CD1c-positive myeloid dendritic cell (primary cell): ENCODE measurements at regions not wholly inside any gene's neighbourhood (a gene's known extent, or its start where the extent isn't known, plus 50 kb on each side); places are given as distances from the start of the nearest gene placed in this dataset.
"Not testable (repeated sequence)": the region's sequence is repeated elsewhere in the genome, so short reads cannot be mapped to it uniquely, and the experiment has no call there.

Experiments used
- DNase-seq: peaks from one replicate; pipeline ENCODE4 v3.0.0-alpha.2; 2016; ENCODE audit errors: extremely low spot score

DNA sequence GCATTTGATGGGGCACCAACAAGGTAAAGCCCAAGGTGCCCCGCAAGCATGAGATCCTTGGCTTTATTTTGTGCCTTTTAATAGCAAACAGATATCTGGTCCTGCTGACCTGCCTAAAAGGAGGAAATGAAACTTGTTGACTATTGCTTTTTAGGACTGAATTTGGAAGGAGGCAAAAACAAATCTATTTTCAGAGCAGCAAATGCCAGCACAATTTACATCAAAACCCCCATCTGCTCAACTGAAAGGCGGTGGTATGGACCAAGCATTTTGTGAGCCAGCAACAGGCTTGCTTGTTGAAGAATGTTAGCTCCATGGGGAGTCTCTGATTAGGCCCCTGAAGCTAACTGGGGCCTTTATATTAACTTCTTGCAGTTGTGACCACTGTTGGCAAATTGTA, 192.6 kb upstream of the E2F8 start:
- DNase-seq = no peak

DNA sequence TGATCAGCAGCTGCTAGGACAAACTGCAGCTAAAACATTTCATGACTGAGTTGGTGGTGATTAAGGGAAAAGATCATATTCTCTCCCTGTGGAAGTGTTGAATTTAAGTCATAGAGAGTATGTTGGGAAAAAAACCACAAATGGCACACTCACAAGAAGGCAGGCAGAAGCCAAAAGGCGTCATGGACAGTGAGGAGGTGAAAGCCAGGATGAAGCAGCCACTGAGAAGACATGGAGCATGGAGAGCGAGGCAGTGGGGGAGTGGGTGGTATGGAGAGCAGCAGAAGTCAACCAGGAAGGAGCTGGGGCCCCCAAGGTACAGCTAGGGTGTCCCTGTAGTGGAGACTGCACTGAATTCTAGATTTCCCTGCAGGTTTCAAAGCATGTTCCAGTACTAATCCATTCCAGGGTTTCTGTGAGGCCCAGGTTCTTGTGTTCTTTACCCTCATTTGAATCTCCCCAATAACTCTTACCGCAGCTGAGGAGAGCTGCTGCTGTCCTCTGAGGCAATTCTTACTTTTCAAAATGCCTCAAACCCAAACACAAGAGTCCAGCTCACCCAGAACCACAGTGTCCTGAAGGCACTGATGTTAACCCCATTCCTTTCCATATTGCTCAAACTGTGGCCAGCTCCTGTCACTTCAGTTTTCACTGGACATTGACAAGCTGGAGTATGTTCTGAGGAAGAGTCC, 191.8 kb upstream of the E2F8 start:
- no peak for DNase-seq

DNA sequence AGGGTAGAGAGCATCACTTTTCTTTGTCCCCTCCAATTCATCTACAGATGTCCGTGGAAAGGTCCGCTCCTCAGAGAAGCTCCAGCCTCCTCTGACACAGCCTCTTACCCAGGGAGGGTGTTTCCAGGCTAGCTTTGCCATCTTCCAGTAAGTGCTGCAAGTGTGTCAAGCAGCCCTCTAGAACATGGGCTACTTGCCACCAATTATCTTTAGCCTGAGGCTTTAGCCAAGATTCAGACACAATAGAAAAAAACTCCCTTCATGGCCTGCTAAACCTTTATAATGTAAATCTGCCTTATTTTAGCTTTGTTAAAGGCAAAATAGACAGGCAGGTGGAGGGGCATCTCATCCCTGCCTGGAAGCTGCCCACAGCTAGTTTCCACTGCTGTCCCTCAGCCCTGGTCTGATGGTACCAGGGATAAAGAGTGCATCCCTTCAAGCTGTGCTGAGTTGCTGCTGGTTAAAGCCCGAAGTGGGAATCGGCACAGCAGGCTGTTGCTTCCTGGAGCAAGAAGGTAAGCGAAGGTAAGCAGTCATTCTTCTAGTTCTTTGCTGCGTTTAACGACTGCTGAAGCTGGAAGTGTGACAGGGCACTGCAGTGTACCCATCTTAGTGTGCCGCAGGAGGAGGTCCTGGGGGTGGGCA, 190.1 kb upstream of the E2F8 start:
- DNase-seq = no peak

DNA sequence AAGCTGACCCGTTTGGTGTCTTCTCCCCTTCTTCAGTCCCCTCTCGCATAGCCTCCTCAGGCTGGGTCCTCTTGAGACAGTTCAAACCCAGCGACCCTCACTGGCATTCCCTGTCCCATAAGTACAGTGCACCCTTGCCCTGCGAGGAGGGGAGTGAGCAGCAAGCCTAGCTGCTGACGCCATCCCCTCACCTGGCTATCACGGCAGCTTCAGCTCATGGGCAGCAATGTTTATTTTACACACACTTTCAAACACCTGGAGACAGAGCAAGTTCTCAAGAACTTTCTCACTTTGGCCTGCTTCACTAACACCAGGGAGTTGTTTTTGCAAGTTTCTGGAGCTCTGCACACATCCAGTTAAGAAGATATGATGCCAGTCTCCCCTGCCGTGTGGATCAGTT, 189.6 kb upstream of the E2F8 start:
- DNase-seq = no peak

DNA sequence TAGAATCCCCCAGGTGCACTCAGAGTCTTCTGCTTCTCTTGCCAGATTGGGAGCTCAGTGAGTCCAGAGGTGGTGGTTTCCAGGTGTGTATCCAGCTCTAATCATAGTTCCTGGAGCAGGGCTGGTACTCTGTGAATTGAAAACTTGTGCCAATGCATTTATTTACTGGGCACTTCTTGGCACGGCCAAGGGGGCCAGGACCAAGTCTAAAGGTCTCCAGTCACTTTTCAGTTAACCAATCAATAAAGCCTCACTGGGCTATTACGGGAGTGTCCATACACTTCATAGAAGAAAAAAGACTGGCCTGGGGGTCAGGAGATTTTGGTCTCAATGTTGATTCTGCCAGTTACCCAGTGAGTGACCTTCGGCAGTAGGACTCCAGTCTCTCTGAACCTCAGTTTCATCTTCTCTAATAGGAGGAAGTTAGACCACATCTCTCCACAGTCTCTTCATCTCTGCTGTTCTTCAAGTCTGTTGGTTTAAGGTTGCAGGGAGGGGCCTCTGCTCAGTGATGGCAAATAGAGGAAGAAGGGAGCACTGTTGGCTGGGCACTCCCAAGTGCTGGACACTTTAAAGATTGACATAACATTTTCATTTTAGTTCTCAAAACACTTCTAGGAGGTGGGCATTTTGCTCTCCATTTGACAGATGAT, 188.5 kb upstream of the E2F8 start:
- no peak for DNase-seq

DNA sequence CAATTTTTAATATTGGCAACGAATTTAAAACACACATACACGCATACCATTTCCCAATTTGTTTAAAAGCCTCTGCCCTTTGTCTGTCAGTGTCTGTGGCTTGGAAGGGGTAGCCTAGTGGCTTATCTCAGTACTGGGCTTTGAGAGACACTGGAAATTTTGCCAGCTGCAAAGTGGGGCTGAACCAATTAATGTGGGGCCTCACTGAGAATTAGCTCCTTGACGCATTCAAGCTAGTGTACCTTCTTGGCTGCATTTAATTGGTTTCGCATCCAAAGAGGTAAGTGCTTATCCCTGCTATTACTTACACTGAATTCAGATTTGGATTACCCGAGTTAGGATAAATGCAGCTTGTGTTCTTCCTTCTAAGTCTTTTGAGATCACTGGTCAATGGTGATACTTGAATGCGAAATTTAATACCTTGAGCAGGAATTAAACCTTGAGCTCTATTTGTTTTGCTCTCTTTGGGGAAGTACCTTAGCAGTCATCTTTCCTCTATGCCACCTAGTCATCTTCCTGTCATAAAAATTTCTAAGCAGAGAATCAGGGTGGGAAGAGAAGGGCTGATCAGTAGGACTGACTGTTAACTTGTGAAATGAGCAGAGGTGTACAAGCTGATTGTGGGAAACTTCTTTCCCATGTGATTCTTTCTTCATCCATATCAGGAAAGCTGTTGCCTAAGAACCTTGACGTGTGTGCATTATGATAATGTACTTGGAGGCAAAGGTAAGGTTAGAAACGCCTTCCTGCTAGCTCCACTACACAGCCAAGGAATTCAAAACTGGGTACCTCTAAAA, 187.7 kb upstream of the E2F8 start:
- DNase-seq = no peak

DNA sequence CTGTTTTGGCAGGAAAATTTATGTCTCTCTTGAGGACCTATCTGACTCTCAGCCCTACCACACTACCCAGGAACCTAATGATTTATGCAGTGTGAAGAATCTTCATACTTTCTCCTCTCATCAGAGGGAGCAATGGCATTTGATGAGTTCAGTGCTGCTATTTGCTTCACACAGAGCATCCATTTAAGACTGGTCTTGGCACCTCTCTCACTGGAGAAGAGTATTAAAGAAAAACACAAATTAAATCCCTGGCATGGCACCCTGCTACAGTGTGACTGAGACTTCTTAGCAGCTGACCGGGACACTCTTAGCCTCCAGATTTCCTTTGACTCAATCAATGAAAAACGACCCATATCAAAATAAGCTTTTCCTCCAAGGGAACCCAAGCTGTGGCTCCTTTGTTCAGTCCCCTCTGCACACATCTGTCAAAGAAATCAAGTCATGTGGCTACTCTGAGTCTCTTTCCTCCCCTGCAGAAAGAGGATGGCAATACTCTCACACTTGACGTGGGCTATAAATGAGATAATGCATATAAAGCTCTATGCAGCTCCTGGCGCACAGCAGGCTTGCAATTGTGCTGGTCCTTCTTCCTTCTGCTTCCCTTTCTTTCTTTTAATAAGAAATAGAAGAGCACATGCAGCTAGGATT, 186.1 kb upstream of the E2F8 start:
- no peak for DNase-seq

DNA sequence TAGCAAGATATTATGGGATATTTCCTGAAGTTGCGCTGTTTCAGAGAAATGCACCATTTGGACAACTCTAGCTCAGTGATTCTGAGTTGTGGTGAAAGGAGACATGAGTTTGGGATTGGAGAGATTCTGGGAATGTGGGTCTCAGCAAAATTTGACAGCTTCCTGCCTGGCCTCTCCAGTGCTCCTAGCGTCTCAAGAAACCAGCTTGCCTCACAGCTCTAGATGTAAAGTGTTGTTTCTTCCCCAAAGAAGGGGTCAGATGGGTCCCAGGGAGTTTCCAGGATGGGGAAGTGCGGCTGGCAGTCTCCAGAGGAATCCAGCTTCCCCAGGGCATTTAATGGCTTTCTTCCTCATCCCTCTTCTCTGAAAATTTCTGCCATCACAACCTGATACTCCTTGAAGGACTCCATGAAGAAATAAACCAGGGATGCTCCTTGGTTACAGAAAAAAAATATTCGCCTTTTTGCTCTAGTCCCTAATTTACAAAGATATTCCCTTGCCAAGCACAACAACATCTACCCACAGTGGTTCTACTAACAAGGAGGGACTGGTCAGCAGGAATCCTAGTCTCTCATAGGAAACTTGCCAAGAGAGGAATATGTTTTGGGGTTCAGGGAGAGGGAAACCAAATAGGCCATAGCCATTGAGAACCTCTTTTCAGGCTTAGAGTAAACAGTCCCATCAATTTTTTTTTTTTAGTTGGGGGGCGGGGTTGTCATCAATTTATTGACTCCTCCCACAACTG, 185.4 kb upstream of the E2F8 start:
- no peak for DNase-seq

DNA sequence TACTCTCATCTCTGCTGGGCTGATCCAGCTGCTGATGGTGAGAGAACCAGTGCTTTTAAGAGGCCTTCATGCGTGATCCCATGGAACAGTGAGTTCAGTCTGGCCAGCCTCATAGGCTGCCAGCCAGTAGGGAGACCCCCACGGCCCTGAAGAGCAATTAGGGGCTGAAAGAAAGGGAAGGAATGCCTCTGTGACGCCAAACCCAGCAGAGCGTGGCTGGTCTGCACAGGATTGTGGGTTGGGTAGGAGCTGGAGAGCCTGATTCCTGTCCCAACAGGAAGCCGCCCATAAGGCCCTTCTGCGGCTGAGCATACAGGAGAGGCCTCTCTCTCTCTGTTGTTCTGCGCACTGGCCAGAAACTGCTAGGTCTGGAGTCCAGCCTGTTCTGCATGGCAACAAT, 181.5 kb upstream of the E2F8 start:
- DNase-seq = no peak

DNA sequence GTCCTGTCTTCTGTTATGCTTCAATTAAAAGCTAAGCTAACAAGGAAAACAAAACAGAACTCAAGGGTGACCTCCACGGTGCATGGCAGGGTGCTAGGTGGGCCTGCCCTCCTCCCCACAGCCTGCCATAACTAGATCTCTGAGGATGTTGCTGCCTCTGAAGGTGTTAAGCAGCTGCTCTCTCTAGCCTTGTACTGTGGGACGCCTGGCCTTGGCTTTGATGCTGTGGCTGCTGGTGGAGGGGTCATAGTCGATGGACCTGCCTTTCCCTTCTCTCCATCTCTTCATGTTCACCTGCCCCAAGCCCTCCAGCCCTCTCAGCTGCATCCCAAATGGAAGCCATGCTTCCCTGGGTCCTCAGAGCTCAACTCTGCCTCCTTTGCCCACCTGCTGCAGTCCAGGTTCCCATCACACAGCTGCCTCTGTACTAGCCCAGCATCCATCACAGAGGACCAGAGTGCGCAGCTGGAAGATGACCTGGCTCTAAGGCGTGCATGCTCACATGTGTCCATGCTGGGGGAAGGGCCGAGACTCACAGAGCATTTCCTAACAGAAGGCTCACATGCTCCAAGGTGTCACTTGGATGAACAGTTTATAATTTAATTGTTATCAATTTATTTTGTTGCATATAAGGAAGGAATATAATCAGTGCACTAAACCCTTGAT, 180.3 kb upstream of the E2F8 start:
- DNase-seq = no peak

DNA sequence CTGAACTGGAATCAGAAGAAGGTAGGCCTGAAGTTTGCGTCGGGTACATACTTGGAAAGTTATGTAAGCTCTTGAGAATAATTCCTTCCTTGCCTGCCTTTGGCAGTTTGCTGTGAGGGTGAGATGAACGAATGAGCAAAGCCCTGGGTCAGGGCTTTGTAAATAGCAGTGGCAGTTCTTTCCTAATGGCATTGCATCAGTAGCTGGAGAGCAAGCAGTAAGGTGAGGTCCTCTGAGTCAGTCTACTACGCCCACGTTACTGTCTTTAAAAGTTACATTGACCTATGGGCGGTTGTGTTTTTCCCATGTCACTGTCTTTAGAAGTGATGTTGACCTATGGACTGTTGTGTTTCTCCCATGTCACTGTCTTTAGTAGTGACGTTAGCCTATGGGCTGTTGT, 179.1 kb upstream of the E2F8 start:
- DNase-seq = no peak

DNA sequence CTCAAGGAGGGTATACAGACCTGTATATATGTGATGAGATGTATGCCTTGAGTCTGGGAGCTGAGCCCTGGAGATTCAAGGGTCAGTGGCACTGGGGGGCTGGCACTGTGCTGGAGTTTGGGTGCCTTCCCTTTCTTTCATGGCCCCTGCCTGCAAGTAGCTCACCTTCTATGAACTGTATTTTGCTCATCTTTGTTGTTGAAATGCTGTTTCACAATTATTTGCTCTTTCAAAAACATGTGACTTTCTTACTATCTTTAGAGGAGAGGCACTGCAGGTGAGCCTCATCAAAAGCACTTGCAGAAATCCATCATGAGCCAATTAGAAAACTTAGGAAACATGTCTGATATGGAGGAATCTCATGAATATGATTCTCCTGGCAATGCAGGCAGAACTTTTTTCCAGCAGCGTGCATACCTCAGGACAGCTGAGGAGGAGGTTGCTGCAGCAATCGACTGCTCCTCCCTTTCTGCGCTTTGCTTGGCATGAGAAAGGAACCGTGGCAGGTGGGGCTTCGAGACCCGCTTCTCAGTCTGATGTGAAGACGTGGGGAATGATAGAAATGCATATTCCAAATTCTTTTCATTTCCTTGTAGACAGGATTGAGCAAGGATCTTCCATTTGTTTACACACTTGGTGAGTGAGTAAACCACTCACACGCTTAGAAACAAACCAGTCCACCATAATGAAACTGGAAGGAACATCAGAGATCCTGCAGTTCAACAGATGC, 178.4 kb upstream of the E2F8 start:
- DNase-seq = no peak

DNA sequence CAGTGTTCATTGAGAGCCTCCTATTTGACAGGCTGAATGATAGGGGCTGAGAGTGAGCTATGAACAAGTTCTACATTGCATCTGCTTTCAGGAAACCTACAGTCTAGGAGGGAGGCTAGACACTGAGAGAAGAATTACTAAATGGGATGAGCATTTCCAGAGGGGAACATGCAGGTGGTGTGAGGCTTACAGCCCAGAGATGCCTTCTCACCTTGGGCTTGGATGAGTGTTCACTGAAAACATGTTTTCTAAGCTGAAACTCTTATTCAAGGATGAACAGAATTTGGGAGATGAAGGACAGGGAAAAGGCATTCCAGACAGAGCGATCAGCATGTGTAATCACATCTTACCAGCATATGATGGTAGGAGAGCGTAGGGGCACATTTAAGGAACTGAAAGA, 177.5 kb upstream of the E2F8 start:
- no peak for DNase-seq

DNA sequence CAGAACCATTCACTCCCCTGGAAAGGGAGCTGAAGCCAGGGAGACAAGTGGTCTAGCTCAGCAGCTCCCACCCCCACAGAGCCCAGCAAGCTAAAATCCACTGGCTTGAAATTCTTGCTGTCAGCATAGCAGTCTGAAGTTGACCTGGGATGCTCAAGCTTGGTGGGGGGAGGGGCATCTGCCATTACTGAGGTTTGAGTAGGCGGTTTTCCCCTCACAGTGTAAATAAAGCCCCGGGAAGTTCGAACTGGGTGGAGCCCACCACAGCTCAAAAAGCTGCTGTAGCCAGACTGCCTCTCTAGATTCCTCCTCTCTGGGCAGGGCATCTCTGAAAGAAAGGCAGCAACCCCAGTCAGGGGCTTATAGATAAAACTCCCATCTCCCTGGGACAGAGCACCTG, 171.3 kb upstream of the E2F8 start:
- not testable (repeated sequence) for DNase-seq

DNA sequence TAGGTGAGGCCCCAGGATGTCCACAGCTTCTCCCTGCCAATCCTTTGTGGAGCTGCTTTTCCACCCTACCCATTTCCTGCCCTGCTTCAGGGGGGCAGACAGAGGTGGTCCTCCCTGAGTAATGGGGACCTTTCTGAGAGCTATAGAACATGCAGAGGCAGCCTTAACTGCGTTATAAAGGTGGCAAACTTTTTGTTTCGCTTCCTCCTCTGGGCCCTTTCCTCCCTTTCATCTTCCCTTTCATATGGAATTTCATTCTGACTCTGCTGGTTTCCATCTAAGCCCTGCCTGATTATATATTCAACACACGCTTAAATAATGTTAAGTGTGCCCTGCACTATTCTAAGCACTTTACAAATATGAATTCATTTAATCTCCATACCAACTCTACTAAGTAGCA, 169.3 kb upstream of the E2F8 start:
- DNase-seq = no peak

DNA sequence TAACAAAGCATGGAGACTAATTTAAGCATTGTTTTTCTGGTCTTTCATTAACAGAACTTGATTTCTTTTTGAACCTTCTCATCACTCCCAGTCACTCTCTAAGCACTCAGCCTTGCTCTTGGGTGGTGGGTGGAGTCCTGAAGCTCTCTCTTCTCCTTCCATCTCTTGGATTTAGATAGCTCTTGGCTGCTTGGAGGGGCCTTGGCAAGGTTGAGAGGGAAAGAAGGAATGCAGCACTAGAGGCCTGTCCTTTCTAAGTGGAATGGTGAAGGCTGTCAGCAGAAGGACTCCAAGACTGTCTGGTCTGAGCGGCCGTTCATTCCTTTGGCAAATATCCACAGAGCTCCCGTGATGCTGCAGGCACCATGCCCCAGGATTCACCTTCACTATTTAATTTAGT, 168.6 kb upstream of the E2F8 start:
- DNase-seq = no peak

DNA sequence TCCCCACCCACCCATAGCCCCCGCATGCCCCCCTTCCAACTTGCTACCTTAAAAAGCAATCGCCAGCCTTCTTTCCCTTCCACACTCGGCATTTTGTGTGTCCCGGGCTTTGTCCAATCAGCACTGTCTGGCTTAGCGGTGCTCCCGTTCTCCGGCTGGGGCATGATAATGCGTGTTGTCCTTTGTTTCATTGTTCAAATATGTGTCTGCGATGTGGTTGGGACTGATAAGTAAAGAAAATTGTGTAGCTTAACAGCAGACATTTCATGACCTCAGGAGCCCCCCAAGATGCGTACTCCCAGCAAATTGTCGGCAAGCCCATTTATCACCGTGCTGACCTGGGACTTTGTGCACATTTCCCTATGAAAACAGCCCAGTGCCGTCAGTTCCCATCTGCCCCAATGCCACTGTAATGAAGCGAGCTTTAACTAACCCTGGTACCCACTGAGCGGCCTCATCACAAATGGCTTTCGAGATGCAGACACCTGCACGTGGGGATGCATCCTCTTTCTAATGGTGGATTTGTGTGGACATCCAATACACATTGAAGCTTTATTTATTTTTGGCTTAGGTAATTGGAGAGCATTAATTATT, 167.0 kb upstream of the E2F8 start:
- DNase-seq = no peak

DNA sequence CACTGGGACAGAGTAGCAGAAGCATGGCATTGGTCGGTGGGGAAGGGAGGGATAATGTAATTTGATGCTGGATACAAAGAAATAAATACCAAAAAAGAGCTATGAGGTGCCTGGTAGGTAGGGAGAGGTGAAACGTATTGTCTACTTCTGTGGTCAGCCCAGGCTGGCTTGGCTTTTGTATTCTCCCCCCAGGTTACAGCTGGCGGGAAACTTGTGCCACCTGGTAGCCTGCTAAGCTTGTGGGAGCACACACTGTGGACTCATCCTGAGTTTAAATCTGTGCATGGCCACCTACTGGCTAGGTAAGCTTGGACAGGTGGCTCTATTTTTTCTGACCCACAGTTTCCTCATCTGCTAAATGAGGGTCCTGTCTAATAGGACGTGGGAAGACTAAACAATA, 165.2 kb upstream of the E2F8 start:
- DNase-seq = no peak

DNA sequence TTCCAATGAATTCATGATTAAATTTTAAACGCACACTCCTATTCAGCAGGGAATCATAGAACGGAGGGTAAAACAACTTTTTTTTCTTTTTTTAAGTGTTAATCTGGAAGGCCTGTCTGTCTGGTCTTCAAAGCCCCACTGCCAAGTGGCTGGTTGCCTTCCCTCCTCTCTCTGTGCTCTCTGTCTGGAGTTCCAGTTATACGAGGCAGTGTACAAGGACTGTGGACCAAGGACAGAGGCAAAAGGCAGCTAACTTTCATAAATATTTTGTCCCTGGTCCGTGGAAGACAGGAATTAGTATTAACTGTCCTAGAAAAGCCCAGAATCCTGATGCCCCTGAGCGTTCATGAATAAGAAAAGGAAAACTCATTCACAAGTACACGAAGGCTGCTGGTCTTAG, 164.0 kb upstream of the E2F8 start:
- DNase-seq = no peak
